Stimulated activated effector memory CD8-positive, alpha-beta T cell treated with anti-CD3 and anti-CD28 coated beads, Interleukin-12 subunit alpha, Interleukin-12 subunit beta, amount 100 ng/mL, for 72 hours (primary cell): ENCODE measurements at regions not wholly inside any gene's neighbourhood (a gene's known extent, or its start where the extent isn't known, plus 50 kb on each side); places are given as distances from the start of the nearest gene placed in this dataset.
"Not testable (repeated sequence)": the region's sequence is repeated elsewhere in the genome, so short reads cannot be mapped to it uniquely, and the experiment has no call there.

Experiments used
- ATAC-seq: fragments of 150-1000 bp; cut with Tn5 transposase; 2 replicates; pipeline ENCODE4 v1.10.0; 2021
- DNase-seq, 2 donors: peaks; one replicate each; pipeline ENCODE4 v3.0.0; 2021 to 2022; ENCODE audit warnings: low spot score in 2 of 2
- H3K27ac Mint-ChIP-seq: one replicate; pipeline ENCODE4 v1.8.0; 2022; ENCODE audit warnings: mild to moderate bottlenecking, mixed read lengths
- H3K36me3 Mint-ChIP-seq: one replicate; pipeline ENCODE4 v1.8.0; 2022; ENCODE audit warnings: mild to moderate bottlenecking, mixed read lengths
- H3K4me1 Mint-ChIP-seq: one replicate; pipeline ENCODE4 v1.8.0; 2022; ENCODE audit warnings: mixed read lengths
- H3K4me3 Mint-ChIP-seq: one replicate; pipeline ENCODE4 v1.8.0; 2022; ENCODE audit warnings: mild to moderate bottlenecking, mixed read lengths
- H3K9me3 Mint-ChIP-seq: one replicate; pipeline ENCODE4 v1.8.0; 2022; ENCODE audit warnings: mixed read lengths

GRCh38 chr11:134730101-134730500 lies 318.1 kb upstream of the B3GAT1 start:
- DNase-seq: no peak
- H3K4me1 Mint-ChIP-seq: no peaks in the 10 kb centered on the region
- no peak for ATAC-seq
- no peaks in the 10 kb centered on the region for H3K36me3 Mint-ChIP-seq
- H3K9me3 Mint-ChIP-seq: no peaks in the 10 kb centered on the region
- no peak overlapping the region for H3K4me3 Mint-ChIP-seq
- H3K27ac Mint-ChIP-seq: no peak overlapping the region

GRCh38 chr11:134728186-134728585 lies 316.1 kb upstream of the B3GAT1 start:
- Mint-ChIP-seq H3K27ac (no peak overlapping the region), H3K4me3 (no peak overlapping the region), H3K4me1 (no peaks in the 10 kb centered on the region), H3K36me3 (no peaks in the 10 kb centered on the region), H3K9me3 (no peaks in the 10 kb centered on the region)
- DNase-seq: no peak
- no peak for ATAC-seq

GRCh38 chr11:134727636-134728035 lies 315.6 kb upstream of the B3GAT1 start:
- DNase-seq (no peak), ATAC-seq (no peak)
- H3K9me3 Mint-ChIP-seq: peaks cover 3% of the 10 kb centered on the region
- no peak overlapping the region for H3K4me3 Mint-ChIP-seq
- H3K36me3 Mint-ChIP-seq: no peaks in the 10 kb centered on the region
- H3K27ac Mint-ChIP-seq: no peak overlapping the region
- no peaks in the 10 kb centered on the region for H3K4me1 Mint-ChIP-seq

GRCh38 chr11:134727204-134727603 lies 315.2 kb upstream of the B3GAT1 start:
- Mint-ChIP-seq H3K9me3 (peaks cover 3% of the 10 kb centered on the region), H3K4me1 (no peaks in the 10 kb centered on the region), H3K36me3 (no peaks in the 10 kb centered on the region), H3K27ac (no peak overlapping the region), H3K4me3 (no peak overlapping the region)
- ATAC-seq: no peak
- DNase-seq: no peak

GRCh38 chr11:134725716-134726639 lies 313.9 kb upstream of the B3GAT1 start:
- no peaks in the 10 kb centered on the region for H3K36me3 Mint-ChIP-seq
- DNase-seq (no peak), ATAC-seq (no peak)
- H3K4me1 Mint-ChIP-seq: no peaks in the 10 kb centered on the region
- H3K4me3 Mint-ChIP-seq: no peak overlapping the region
- H3K9me3 Mint-ChIP-seq: peaks cover 3% of the 10 kb centered on the region
- no peak overlapping the region for H3K27ac Mint-ChIP-seq

- no peaks in the 10 kb centered on the region for H3K4me1 Mint-ChIP-seq
- ATAC-seq (no peak), DNase-seq (no peak)
- no peaks in the 10 kb centered on the region for H3K36me3 Mint-ChIP-seq
- no peak overlapping the region for H3K27ac Mint-ChIP-seq
- H3K9me3 Mint-ChIP-seq: peaks cover 3% of the 10 kb centered on the region
- H3K4me3 Mint-ChIP-seq: no peak overlapping the region
Observed at GRCh38 chr11:134725211-134725610, 313.2 kb upstream of the B3GAT1 start.

GRCh38 chr11:134724779-134725140 lies 312.7 kb upstream of the B3GAT1 start:
- H3K36me3 Mint-ChIP-seq: no peaks in the 10 kb centered on the region
- H3K9me3 Mint-ChIP-seq: peaks cover 3% of the 10 kb centered on the region
- no peak overlapping the region for H3K27ac Mint-ChIP-seq
- no peak overlapping the region for H3K4me3 Mint-ChIP-seq
- no peak for ATAC-seq
- no peaks in the 10 kb centered on the region for H3K4me1 Mint-ChIP-seq
- DNase-seq: no peak

GRCh38 chr11:134724106-134724778 lies 312.2 kb upstream of the B3GAT1 start:
- H3K27ac Mint-ChIP-seq: no peak overlapping the region
- H3K4me3 Mint-ChIP-seq: no peak overlapping the region

GRCh38 chr11:134720691-134721070 lies 308.6 kb upstream of the B3GAT1 start:
- ATAC-seq, H3K27ac Mint-ChIP-seq, DNase-seq: not testable (repeated sequence)

More at GRCh38 chr11:134724106-134724778, 312.2 kb upstream of the B3GAT1 start:
- Mint-ChIP-seq H3K36me3 (no peaks in the 10 kb centered on the region), H3K4me1 (no peaks in the 10 kb centered on the region), H3K9me3 (peaks cover 3% of the 10 kb centered on the region)
- ATAC-seq: no peak
- DNase-seq: no peak

GRCh38 chr11:134719940-134720690 lies 308.1 kb upstream of the B3GAT1 start:
- H3K9me3 Mint-ChIP-seq, H3K27ac Mint-ChIP-seq, H3K4me1 Mint-ChIP-seq, H3K4me3 Mint-ChIP-seq, H3K36me3 Mint-ChIP-seq, DNase-seq, ATAC-seq: not testable (repeated sequence)

More at GRCh38 chr11:134720691-134721070, 308.6 kb upstream of the B3GAT1 start:
- H3K9me3 Mint-ChIP-seq, H3K36me3 Mint-ChIP-seq, H3K4me1 Mint-ChIP-seq, H3K4me3 Mint-ChIP-seq: not testable (repeated sequence)

- peaks cover 6% of the 10 kb centered on the region for H3K4me1 Mint-ChIP-seq
- no peaks in the 10 kb centered on the region for H3K36me3 Mint-ChIP-seq
Observed at GRCh38 chr11:134719397-134719796, 307.4 kb upstream of the B3GAT1 start.

GRCh38 chr11:134716582-134716981 lies 304.5 kb upstream of the B3GAT1 start:
- ATAC-seq (no peak), DNase-seq (no peak)
- Mint-ChIP-seq H3K4me3 (no peak overlapping the region), H3K36me3 (no peaks in the 10 kb centered on the region), H3K4me1 (peaks cover 6% of the 10 kb centered on the region), H3K27ac (no peak overlapping the region), H3K9me3 (no peaks in the 10 kb centered on the region)

More at GRCh38 chr11:134719397-134719796, 307.4 kb upstream of the B3GAT1 start:
- H3K4me3 Mint-ChIP-seq: no peak overlapping the region
- DNase-seq (no peak), ATAC-seq (no peak)
- no peak overlapping the region for H3K27ac Mint-ChIP-seq
- peaks cover 3% of the 10 kb centered on the region for H3K9me3 Mint-ChIP-seq

- peaks cover 6% of the 10 kb centered on the region for H3K4me1 Mint-ChIP-seq
- H3K27ac Mint-ChIP-seq: no peak overlapping the region
- ATAC-seq (no peak), DNase-seq (no peak)
- no peaks in the 10 kb centered on the region for H3K9me3 Mint-ChIP-seq
- H3K4me3 Mint-ChIP-seq: no peak overlapping the region
- H3K36me3 Mint-ChIP-seq: no peaks in the 10 kb centered on the region
Observed at GRCh38 chr11:134714021-134714656, 302.1 kb upstream of the B3GAT1 start.

- Mint-ChIP-seq H3K4me1 (no peaks in the 10 kb centered on the region), H3K9me3 (no peaks in the 10 kb centered on the region), H3K36me3 (no peaks in the 10 kb centered on the region), H3K27ac (no peak overlapping the region), H3K4me3 (no peak overlapping the region)
- peak; percentile 16 for ATAC-seq
- no peak for DNase-seq
Observed at GRCh38 chr11:134712228-134713145, 300.4 kb upstream of the B3GAT1 start.
